ENCODE measurements at regions not wholly inside any gene's neighbourhood (a gene's known extent, or its start where the extent isn't known, plus 50 kb on each side); places are given as distances from the start of the nearest gene placed in this dataset.
"Not testable (repeated sequence)": the region's sequence is repeated elsewhere in the genome, so short reads cannot be mapped to it uniquely, and the experiment has no call there.

DNA sequence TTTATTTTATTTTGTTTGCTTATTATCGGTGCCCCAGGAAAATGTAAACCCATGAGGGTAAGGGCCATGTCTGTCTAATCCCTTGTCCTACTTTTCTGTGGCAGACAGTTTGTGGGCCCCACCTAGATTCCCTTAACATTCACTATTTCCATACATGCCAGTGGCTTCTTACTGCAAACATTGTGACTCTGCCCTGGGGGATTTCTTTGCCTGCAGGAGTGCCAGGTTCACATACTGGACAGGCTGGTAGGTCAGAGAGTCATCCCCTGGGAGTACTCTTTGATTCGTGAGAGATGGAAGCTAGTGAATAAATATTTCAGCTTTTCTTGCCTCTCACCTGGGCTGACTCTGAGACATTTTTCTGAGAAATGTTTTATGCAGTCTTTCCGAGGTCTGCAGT lies 122.8 kb upstream of the TBX5 start (continued):
- TF ChIP-seq, protein P1, sequence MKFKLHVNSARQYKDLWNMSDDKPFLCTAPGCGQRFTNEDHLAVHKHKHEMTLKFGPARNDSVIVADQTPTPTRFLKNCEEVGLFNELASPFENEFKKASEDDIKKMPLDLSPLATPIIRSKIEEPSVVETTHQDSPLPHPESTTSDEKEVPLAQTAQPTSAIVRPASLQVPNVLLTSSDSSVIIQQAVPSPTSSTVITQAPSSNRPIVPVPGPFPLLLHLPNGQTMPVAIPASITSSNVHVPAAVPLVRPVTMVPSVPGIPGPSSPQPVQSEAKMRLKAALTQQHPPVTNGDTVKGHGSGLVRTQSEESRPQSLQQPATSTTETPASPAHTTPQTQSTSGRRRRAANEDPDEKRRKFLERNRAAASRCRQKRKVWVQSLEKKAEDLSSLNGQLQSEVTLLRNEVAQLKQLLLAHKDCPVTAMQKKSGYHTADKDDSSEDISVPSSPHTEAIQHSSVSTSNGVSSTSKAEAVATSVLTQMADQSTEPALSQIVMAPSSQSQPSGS (IDR thresholded peaks at IDR 0.05; ENCODE audit: low read length) = no peak
- TF ChIP-seq, protein P2, sequence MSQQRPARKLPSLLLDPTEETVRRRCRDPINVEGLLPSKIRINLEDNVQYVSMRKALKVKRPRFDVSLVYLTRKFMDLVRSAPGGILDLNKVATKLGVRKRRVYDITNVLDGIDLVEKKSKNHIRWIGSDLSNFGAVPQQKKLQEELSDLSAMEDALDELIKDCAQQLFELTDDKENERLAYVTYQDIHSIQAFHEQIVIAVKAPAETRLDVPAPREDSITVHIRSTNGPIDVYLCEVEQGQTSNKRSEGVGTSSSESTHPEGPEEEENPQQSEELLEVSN (IDR thresholded peaks at IDR 0.05) = no peak
- TF ChIP-seq POLR2A (IDR thresholded peaks at IDR 0.05; ENCODE audit: control extremely low read depth in 1 of 2, low read depth in 2 of 2, low read length in 2 of 2) = no peak
- no peak for TF ChIP-seq CHD2 (IDR thresholded peaks at IDR 0.05; ENCODE audit: low read length)
- no peak for TF ChIP-seq SP2 (IDR thresholded peaks at IDR 0.05; ENCODE audit: low read length)

DNA sequence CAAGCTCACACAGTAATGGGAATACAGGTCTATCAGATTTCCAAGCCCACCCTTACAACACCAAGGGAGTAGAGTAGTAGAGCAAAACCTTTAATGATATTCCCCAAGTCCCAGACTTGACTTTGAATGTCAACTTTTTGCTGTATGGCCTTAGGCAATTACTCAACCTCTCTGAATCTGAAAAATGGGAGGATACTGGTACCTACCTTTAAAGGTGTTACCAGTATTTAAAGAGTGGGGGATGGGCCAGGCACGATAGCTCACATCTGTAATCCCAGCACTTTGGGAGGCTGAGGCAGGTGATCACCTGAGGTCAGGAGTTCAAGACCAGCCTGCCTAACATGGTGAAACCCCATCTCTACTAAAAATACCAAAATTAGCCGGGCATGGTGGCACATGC lies 115.2 kb upstream of the TBX5 start:
- DNase-seq (ENCODE audit: low read depth in 1 of 2, low spot score in 2 of 2); H3K79me1 ChIP-seq (ENCODE audit: low read depth, low read length); H2BK120ac ChIP-seq (replicated peaks; ENCODE audit: low read depth, low read length); H3K36me3 ChIP-seq (ENCODE audit: control insufficient read depth in 2 of 4, insufficient read depth in 4 of 4, low read length in 3 of 4); H4K5ac ChIP-seq (ENCODE audit: insufficient read length, low read depth, low read length); H4K20me1 ChIP-seq (replicated peaks in 1 of 2; ENCODE audit: control insufficient read depth in 1 of 2, insufficient read depth in 2 of 2, low read length in 2 of 2); H2BK20ac ChIP-seq (ENCODE audit: low read length); H3K18ac ChIP-seq (ENCODE audit: extremely low read depth, low read length); H3K4me1 ChIP-seq (replicated peaks in 1 of 4; ENCODE audit: control insufficient read depth in 3 of 4, insufficient read depth in 4 of 4, low read length in 3 of 4); POLR2A ChIA-PET (ENCODE audit: partially characterized antibody); H3K4me2 ChIP-seq (ENCODE audit: insufficient read depth in 1 of 2, low read depth in 2 of 2, low read length in 2 of 2); H4K91ac ChIP-seq (replicated peaks; ENCODE audit: insufficient read length, low read length); H2AK5ac ChIP-seq (ENCODE audit: low read depth, low read length); H3K4ac ChIP-seq (replicated peaks; ENCODE audit: insufficient read length, low read depth, low read length); H3K56ac ChIP-seq (replicated peaks; ENCODE audit: insufficient read length, low read depth, low read length); H3K79me2 ChIP-seq (ENCODE audit: control insufficient read depth in 1 of 2, insufficient read depth in 2 of 2, low read length in 2 of 2); H3K4me3 ChIP-seq (ENCODE audit: extremely low read depth in 1 of 4, insufficient read depth in 2 of 4, low read depth in 3 of 4, low read length in 4 of 4); H2BK12ac ChIP-seq (ENCODE audit: low read depth, low read length); H3K27me3 ChIP-seq (replicated peaks in 1 of 4; ENCODE audit: control insufficient read depth in 3 of 4, extremely low read depth in 1 of 4, insufficient read depth in 3 of 4, low read length in 3 of 4); H2AFZ ChIP-seq (ENCODE audit: low read length); H3K14ac ChIP-seq (ENCODE audit: insufficient read length); H3K23ac ChIP-seq (ENCODE audit: insufficient read length); H3K23me2 ChIP-seq (ENCODE audit: low read depth, low read length); H3K27ac ChIP-seq (ENCODE audit: low read depth, low read length); H3K9me3 ChIP-seq (ENCODE audit: insufficient read depth in 2 of 2, low read depth in 1 of 2, low read length in 1 of 2); H4K8ac ChIP-seq (ENCODE audit: extremely low read depth, insufficient read depth, low read length); H2BK5ac ChIP-seq (ENCODE audit: low read depth, low read length); H3K9ac ChIP-seq (replicated peaks in 1 of 4; ENCODE audit: extremely low read depth in 1 of 4, low read depth in 3 of 4, low read length in 3 of 4); H2BK15ac ChIP-seq (ENCODE audit: low read length); FAIRE-seq: not testable (repeated sequence)
- CTCF ChIA-PET (ENCODE audit: partially characterized antibody) = interaction anchor here (0.9 kb wide), 1 partner anchor 644 kb away, joined by 4 read pairs; no protein-coding TSS in a partner anchor
- 100% methylated on average over 2 of the region's 2 CpGs; no CpG with 5 or more reads in 1 of the 2 experiments for WGBS, 2 experiments (ENCODE audit: extremely low coverage in 1 of 2, insufficient coverage in 1 of 2, insufficient read length in 1 of 2, insufficient replicate concordance in 2 of 2, low coverage in 1 of 2, low lambda C conversion rate in 2 of 2, missing lambda C conversion rate in 1 of 2)
